DMS 273 treated with DMSO at 0.1 percent for 48 hours (cell line): ENCODE measurements at regions not wholly inside any gene's neighbourhood (a gene's known extent, or its start where the extent isn't known, plus 50 kb on each side); places are given as distances from the start of the nearest gene placed in this dataset.

Source experiments
- DNase-seq: peaks from one replicate; lab custom pipeline; 2025; lab: John Stamatoyannopoulos, UW

- DNase-seq = no peak
These were observed 107.2 kb upstream of the RGMA start for GRCh38 chr15:93196135-93196670.

DNA sequence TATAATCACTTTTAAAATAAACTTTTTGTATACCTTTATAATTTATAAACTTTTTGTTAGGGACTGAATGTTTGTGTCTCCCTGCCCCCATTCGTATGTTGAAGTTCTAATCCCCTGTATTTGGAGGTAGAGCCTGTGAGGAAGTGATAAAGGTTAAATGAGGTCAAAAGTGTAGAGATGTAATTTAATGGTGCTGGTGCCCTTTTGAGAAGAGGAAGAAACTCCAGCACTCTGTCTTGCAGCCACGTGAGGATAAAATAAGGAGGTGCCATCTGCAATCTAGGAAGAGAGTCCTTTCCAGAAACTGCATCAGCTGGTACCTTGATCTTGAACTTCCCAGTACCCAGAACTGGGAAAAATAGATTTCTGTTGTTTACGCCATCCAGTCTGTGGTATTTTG is 106.1 kb upstream of the RGMA start:
- no peak for DNase-seq

GRCh38 chr15:93190238-93190637 is 101.2 kb upstream of the RGMA start:
- no peak for DNase-seq

DNA sequence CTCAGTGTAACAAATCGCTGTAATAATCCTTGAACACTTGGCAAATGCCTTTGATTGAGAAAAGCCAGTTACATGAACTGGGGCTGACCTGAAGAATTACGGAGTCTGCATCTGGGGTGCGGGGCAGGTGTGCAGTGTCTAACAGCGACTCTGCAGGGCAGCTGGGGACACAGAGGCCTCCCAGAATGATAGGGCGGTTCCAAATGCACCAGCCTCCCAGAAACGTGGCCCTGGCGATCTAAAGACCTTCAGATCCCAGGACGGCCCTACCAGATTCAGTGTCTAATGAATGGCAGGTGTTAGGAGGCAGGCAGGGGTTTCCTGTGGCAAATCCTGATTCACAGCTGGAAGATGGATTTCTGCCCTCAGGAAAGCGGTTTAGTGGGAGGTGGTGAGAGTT is 100.5 kb upstream of the RGMA start:
- DNase-seq = no peak

DNA sequence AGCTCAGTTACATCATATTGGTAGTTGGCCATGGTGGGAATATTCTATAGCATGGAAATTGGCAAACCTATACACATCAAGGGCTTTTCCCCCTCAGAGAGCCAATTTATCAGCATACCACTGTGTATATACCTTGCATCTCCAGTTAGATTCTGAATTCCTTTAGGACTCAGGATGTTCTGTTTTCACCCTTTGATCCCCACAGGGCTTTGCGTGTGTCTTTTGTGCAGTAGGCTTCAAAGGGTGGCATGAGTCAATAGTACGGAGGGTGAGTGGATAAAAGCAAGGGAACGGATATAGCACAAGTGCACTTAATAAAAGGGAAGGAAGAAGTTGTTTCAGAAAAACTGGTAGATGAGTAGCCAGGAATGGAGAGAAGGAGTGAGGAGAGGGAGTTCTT is 99.2 kb upstream of the RGMA start:
- DNase-seq = no peak

DNA sequence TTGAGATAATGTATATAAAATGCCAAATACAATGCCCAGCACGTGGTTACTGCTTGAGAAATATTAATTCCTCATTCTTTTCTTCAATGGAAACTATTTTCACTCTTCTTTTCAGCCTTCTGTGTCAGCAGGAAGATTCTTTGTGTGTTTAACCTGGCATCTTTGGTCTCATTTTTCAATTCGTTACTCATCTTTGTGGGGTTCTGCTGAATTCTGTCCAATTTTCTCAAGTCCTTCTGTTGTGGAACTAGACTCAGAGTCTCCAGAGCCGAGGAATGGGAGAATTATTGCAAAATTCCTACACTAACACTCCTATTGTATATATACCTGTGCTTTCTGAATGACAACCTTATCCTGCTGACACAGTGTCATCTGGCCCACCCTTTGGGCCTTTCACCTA is 96.8 kb upstream of the RGMA start:
- no peak for DNase-seq

DNA sequence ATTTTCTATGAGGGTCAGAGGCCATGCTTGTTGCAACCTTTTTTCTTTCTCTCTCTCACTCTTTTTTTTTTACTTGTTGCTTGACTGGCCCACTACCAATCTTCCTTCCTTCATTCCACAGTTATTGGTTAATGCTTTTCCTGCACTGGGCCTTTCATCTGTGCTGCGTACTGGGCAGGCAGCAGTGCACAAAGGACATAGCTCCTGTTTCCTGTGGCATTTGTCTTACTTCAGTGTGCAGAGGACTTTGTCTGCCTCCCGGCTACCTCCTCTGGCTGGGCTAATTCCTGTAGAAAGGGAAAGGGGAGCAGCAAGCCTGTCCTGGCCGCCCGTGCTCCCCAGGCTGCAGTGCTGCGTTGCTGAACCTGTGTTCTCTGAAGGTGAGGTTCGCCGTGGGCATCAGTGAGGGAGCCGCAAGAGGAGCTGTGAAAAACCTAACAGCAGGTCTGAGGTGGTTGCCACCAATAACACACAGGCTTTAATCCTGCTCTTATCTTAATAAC is 93.7 kb upstream of the RGMA start:
- no peak for DNase-seq

DNA sequence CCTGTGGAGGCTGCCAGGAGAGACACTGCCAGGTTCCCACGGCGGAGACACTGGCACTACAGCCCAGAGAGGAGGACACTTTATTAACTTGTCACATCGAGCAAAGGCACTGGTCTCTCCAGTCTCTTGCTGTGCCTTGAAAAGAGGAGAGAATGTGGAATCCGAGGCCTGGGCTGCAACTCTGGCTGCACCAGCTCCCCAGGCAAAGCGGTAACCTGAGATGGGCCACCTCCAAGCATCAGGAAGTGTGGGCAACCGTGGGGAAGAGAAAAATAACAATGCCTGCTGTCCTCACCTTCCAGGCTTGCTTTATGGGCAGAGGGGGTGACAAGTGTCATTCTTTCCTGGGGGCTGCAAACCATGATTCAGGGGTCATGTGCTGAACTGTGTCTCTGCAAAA is 91.6 kb upstream of the RGMA start:
- DNase-seq = no peak

GRCh38 chr15:93180128-93180527 is 91.1 kb upstream of the RGMA start:
- no peak for DNase-seq

- no peak for DNase-seq
These were observed 90.7 kb upstream of the RGMA start for GRCh38 chr15:93179700-93180102.

- DNase-seq = no peak
These were observed 90.1 kb upstream of the RGMA start for GRCh38 chr15:93179072-93179471.

DNA sequence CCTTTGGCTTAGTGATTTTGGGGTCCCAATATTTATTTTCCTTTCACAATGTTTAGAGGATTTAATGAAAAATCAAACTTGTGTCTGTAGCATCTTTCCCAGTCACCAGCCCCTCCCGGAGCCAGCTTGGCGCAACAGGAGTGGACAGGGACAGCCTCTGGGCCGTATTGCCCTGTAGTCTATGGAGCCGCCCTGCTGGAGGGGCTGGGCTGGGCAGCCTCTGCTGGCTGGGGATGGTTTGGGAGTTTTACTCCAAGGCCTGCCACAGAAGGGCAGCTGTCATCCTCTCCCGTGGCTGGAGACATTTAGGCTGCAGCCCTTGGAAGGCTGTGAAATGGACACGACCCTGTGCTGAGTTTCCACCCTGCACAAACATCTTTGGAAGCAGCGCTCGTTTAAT is 89.4 kb upstream of the RGMA start:
- DNase-seq = no peak

DNA sequence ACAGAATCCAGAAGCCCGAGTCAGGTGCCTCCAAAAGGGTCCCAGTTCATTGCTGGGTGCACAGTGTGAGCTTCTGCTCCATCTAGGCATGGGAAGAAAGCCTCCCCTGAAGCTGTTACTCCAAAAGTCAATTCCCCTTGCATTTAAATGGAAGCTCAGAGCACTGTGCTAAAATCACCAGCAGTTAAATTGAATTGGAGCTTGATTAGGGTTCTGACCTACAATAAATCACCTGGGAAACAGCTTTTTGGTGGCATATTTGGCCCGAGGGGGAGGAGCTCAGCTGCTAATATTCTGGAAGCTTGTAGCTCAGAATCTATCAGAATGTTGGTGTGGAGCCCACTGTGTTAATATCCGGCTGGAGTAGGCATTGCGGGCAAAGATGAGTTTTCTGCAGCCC is 87.1 kb upstream of the RGMA start:
- no peak for DNase-seq

DNA sequence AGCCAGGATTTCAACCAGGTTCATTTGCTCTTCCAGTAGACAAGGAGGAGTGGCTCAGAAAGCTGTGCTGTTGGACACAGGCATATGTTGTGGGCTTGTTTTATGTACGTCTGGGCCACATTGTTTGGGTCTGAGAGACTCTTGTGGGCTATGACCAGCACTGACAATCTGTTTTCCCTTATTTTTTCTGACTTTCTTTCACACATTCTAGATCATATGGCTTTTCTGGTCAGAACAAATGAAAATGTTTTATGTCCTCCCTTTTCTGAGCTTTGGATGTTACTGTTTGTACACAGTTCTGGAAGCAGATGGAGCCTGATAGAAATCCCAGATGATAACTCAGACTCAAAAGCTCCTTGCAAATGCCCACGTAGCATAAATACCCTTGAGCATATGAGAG is 85.8 kb upstream of the RGMA start:
- DNase-seq = no peak

- no peak for DNase-seq
These were observed 84.4 kb upstream of the RGMA start for GRCh38 chr15:93173369-93173768.

DNA sequence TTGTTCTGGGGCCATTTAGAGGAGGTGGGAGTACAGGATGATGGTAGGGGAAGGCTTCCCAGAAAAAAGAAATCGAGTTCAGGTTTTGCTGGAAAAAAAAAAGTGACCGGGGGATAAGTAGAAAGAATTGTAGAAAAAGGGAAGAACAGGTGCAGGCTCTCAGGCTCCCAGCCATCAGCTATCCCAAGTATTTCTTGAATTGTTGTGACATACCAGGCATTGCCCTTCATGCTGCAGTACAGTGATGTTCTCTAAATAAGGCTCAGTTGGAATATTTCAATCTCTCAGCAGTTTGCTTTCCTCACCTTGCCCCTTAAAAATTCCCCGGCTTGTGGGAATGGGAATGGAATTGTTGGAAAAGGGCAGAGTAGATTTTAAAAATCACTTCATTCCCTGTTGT is 82.5 kb upstream of the RGMA start:
- no peak for DNase-seq

DNA sequence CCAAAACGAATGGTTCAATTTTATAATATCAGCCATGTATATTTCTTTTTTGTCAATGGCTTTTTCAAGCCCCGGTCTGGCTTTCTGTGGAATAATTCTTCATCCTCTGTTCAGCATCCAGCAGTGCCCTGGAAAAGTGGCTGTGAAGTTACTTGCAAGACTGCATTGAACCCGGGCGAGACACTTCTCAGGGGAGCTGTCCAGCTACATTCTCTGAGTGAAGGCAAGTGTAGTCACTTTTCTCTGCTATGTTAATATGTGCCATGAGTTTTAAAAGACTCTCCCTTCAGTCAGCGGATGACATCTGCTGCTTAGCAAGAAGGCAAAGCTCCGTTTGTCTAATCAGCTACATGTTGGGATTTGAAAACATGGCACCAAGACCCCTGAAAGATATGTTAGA is 81.3 kb upstream of the RGMA start:
- no peak for DNase-seq

DNA sequence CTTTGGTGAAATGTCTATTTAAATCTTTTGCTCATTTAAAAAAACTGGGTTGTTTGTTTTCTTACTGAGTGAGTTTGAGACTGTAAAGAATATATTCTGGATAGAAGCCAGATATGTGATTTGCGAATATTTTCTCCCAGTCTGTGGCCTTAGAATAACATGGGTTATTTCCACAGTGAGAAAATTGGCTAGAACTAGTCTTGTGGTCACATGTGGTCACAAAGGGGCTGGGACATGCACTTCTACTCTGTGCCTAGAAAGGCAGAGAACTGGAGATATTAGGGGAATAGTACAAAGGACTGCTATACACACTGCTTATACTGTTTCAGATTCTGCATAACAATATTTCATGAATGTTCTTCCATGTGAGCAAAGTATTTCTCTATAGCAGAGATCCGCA is 79.9 kb upstream of the RGMA start:
- no peak for DNase-seq

DNA sequence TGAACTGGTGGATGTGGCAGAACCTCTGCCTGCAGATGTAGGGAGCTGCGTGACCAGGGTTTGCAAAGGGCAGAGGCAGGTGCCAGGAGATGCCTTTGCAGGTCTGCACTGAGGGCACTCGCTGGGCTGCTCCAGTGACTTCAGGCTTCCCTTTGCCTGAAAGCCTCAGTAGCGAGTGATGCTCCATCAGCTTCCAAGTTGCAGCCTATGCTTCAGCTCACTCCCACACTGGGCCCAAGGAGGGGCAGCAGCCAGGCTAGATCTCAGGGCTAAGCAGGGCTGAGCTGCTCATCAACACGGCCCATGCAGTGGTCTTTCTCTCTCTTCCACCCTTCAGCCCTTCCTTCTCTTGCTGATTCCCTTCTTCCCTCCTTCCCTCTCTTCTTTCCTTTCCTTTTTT is 78.3 kb upstream of the RGMA start:
- no peak for DNase-seq

- DNase-seq = no peak
These were observed 77.7 kb upstream of the RGMA start for GRCh38 chr15:93166675-93167074.

DNA sequence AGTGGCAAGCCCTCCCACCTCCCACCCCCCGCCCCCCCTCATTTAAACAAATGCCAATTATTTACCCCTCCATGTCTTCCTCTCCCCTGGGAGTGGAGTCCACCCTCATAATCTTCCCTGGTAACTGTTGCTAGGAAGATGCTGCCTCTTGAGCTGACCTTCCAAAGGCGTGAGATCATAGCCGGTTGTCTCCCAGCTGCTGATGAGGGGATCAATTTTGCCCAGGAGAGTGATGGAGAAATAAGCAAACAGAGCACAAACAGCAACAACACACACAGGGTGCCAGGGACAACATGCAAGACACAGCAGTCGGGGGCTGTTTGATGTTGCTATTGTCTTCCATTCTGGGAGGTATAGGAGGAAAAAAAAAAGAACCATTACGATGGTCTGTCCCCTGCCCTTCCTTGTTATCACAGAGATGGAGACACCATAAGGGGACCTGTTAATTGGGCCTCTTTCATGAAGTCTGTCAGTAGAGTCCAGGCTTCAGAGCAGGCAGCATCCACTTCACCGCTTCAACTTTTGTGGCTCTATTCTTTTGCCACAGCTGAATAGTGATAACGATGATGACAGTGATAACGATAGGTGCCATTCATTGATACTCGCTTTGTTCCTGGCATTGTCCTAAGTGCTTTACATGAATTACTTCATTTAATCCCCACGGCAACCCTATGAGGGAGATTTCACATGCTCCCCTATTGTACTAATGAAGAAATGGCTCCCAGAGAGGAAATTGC is 76.9 kb upstream of the RGMA start:
- DNase-seq = no peak

- no peak for DNase-seq
These were observed 75.4 kb upstream of the RGMA start for GRCh38 chr15:93164409-93164808.

DNA sequence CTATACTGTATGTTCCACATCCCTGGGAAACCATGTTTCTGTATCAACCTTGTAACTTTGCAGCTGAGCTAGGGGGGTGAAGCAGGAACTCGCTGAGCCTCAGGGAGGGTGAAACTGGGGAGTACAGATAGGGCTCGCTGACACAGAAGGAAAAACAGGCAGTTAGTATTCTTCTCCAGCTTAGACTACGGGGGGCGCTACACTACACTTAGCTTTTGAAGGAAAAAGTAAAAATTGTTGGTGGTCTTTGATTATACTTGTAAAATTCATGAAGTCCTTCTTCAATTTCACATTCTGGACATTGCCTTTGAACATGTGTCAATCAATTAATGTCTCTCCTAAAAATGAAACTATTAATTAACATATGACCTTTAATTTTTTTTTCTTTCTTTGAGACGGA is 73.5 kb upstream of the RGMA start:
- no peak for DNase-seq

DNA sequence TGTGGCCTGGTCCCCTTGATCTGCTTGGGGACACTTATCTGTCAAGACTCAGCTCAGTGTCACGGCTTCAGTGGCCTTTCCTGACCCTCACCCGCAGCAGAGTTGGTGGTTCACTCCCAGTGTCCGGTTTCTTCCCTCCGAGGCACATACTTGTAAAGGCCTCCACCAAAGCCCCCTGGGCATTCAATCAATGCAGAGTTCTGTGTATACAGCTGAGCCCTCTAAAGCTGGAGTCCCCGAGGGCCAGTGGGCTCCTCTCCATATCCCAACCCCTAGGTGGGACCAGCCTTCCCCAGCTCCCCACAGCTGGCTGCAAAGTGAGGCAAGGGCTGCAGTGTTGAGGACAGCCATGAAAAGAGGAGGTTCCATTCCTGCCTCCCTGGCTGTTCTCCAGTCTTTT is 70.9 kb upstream of the RGMA start:
- no peak for DNase-seq
